K562 (cell line): ENCODE measurements at regions not wholly inside any gene's neighbourhood (a gene's known extent, or its start where the extent isn't known, plus 50 kb on each side); places are given as distances from the start of the nearest gene placed in this dataset.

Experiments
- ATAC-seq: fragments of 200-7000 bp; cut with Tn5 transposase; 3 replicates; pipeline ENCODE4 v1.9.1; 2020; ENCODE audit warnings: moderate library complexity
- BruUV-seq: library from RNA; stranded (reverse); fragments of 400-500 nt; replicated peaks from 2 replicates; lab custom pipeline; 2021; lab: Mats Ljungman, UMichigan
- CTCF ChIA-PET: fragments of 300-600 bp; formaldehyde crosslinking; extraction: SDS; loops from one replicate; lab custom pipeline; 2021; ENCODE audit warnings: low intra/inter-chr PET ratio; lab: Yijun Ruan, JAX
- POLR2A ChIA-PET: fragments of 300-600, 350-650 bp; sonication (Branson Sonifier 250); formaldehyde crosslinking; extraction: SDS; loops from one replicate; lab custom pipeline; 2021; ENCODE audit warnings: antibody characterized with exemption, inconsistent platforms; lab: Yijun Ruan, JAX
- DNase-seq, 4 experiments: peaks; one replicate each; pipeline versions ENCODE4 v3.0.0 to v3.0.0-alpha.2; 2011 to 2018; ENCODE audit warnings: low spot score in 3 of 4, mixed read lengths in 3 of 4; ENCODE audit errors: extremely low read depth in 1 of 4
- FAIRE-seq: peaks from 2 replicates; lab custom pipeline; 2011; peaks lifted over from hg19 to GRCh38; lab: Jason Lieb, UNC
- H2AFZ ChIP-seq: 2 replicates; pipeline ENCODE4 v1.6.0; 2011; ENCODE audit warnings: low read depth, low read length, control low read depth, inconsistent platforms
- H3K27ac ChIP-seq: fragments of 200-600 bp; 3 replicates; pipeline ENCODE4 v1.8.0; 2011; ENCODE audit warnings: low read depth, mild to moderate bottlenecking, control low read depth, inconsistent platforms, low read length, moderate library complexity, mixed read lengths; ENCODE audit errors: extremely low read depth
- H3K27me3 ChIP-seq, 2 experiments: fragments of 300-600 bp in 1 of 2; 2 replicates in 1 of 2; 3 replicates in 1 of 2; pipeline versions ENCODE4 v1.6.0 to v1.8.0; 2011; ENCODE audit warnings: inconsistent platforms in 2 of 2, low read length in 2 of 2, mild to moderate bottlenecking in 1 of 2, mixed read lengths in 1 of 2, moderate library complexity in 1 of 2; ENCODE audit not compliant: control insufficient read depth in 2 of 2, insufficient read depth in 2 of 2
- H3K36me3 ChIP-seq: fragments of 300-600 bp; 3 replicates; pipeline ENCODE4 v1.8.0; 2011; ENCODE audit warnings: mild to moderate bottlenecking, low read length, inconsistent platforms; ENCODE audit not compliant: control insufficient read depth, insufficient read depth
- H3K4me1 ChIP-seq, 2 experiments: fragments of 200-600 bp in 1 of 2; replicated peaks in 1 of 2; 2 replicates in 1 of 2; 3 replicates in 1 of 2; pipeline versions ENCODE4 v1.5.1 to v1.8.0; 2011; ENCODE audit warnings: inconsistent platforms in 2 of 2, low read length in 2 of 2, mild to moderate bottlenecking in 1 of 2, mixed read lengths in 1 of 2, moderate library complexity in 1 of 2; ENCODE audit not compliant: control insufficient read depth in 2 of 2, insufficient read depth in 2 of 2
- H3K4me2 ChIP-seq: 2 replicates; pipeline ENCODE4 v1.6.1; 2011; ENCODE audit warnings: low read length, control low read depth, inconsistent platforms, mixed read lengths; ENCODE audit not compliant: insufficient read depth
- H3K4me3 ChIP-seq: fragments of 200-600 bp; sonication (generic), shearing (Covaris generic); 2 replicates; pipeline ENCODE4 v1.5.1; 2016; ENCODE audit warnings: control low read depth, inconsistent platforms
- H3K79me2 ChIP-seq: fragments of 200-600 bp; 3 replicates; pipeline ENCODE4 v1.8.0; 2011; ENCODE audit warnings: low read length, inconsistent platforms; ENCODE audit not compliant: control insufficient read depth, insufficient read depth
- H3K9ac ChIP-seq, 2 experiments: 2 replicates each; pipeline versions ENCODE4 v1.6.0 to v1.6.1; 2011; ENCODE audit warnings: low read depth in 2 of 2, low read length in 2 of 2, control low read depth in 1 of 2, inconsistent platforms in 1 of 2, mild to moderate bottlenecking in 1 of 2, mixed read lengths in 1 of 2; ENCODE audit not compliant: insufficient read depth in 1 of 2
- H3K9me1 ChIP-seq: one replicate; pipeline ENCODE4 v1.6.0; 2011; ENCODE audit warnings: inconsistent platforms, mild to moderate bottlenecking, low read length, moderate library complexity; ENCODE audit not compliant: control insufficient read depth, insufficient read depth
- H3K9me3 ChIP-seq: replicated peaks from 2 replicates; pipeline ENCODE4 v1.5.1; 2011; ENCODE audit warnings: low read depth, low read length, inconsistent platforms; ENCODE audit not compliant: control insufficient read depth, insufficient read depth
- H4K20me1 ChIP-seq: replicated peaks from 2 replicates; pipeline ENCODE4 v1.6.1; 2011; ENCODE audit warnings: low read length, inconsistent platforms, mixed read lengths; ENCODE audit not compliant: control insufficient read depth, insufficient read depth
- ARID2 ChIP-seq: fragments of 450-650 bp; IDR thresholded peaks from 2 replicates; pipeline ENCODE4 v1.6.1; 2017; ENCODE audit warnings: antibody characterized with exemption, mild to moderate bottlenecking
- ETS2 ChIP-seq: IDR thresholded peaks from 2 replicates; pipeline ENCODE4 v1.6.1; 2016; ENCODE audit warnings: borderline replicate concordance, missing genetic modification characterization, mild to moderate bottlenecking, moderate library complexity, missing compliant biosample characterization; ENCODE audit not compliant: poor library complexity, severe bottlenecking
- FOXJ3 ChIP-seq: sonication (generic); formaldehyde crosslinking; IDR thresholded peaks from 2 replicates; pipeline ENCODE4 v1.4.0; 2020; ENCODE audit warnings: mild to moderate bottlenecking, missing genetic modification reagents
- ILF3 ChIP-seq: fragments of 450-650 bp; IDR thresholded peaks from 2 replicates; pipeline ENCODE4 v1.6.1; 2018; ENCODE audit warnings: antibody characterized with exemption, mild to moderate bottlenecking, moderate library complexity, borderline replicate concordance
- KLF6 ChIP-seq: fragments of 250-450 bp; sonication (Bioruptor Pico); IDR thresholded peaks from 2 replicates; pipeline ENCODE4 v1.4.0; 2020; ENCODE audit warnings: mild to moderate bottlenecking, moderate library complexity, borderline replicate concordance
- SIN3B ChIP-seq: fragments of 450-650 bp; IDR thresholded peaks from 2 replicates; pipeline ENCODE4 v1.6.1; 2017; ENCODE audit warnings: low read depth, mild to moderate bottlenecking, moderate library complexity
- YY1 ChIP-seq, 3 experiments: IDR thresholded peaks; 2 replicates each; pipeline ENCODE4 v1.6.1; 2011; ENCODE audit warnings: low read length in 2 of 3, mild to moderate bottlenecking in 2 of 3, moderate library complexity in 2 of 3, borderline replicate concordance in 1 of 3, control low read depth in 1 of 3, low read depth in 1 of 3; ENCODE audit not compliant: insufficient read depth in 3 of 3, insufficient replicate concordance in 2 of 3, control insufficient read depth in 1 of 3, insufficient read length in 1 of 3; ENCODE audit errors: extremely low read depth in 1 of 3
- ZNF280B ChIP-seq: fragments of 250-450 bp; sonication (Bioruptor Pico); IDR thresholded peaks from 2 replicates; pipeline ENCODE4 v1.5.1; 2021; ENCODE audit warnings: mild to moderate bottlenecking
- ZNF583 ChIP-seq: fragments of 250-450 bp; sonication (Bioruptor Pico); IDR thresholded peaks from 2 replicates; pipeline ENCODE4 v1.4.0; 2020
- WGBS: fragments of 100-300 bp; shearing (Covaris generic); methylation state at CpG from one replicate; pipeline ENCODE4 v1.1.6; 2016; ENCODE audit warnings: low coverage, mixed read lengths; ENCODE audit not compliant: insufficient coverage; ENCODE audit errors: missing lambda C conversion rate; 5-methylcytosine and 5-hydroxymethylcytosine counted together
- in situ Hi-C: fragments of 300-500 bp; cut with MboI; formaldehyde crosslinking; loops from 4 replicates; pipeline ENCODE4 v1.15.0; 2018; ENCODE audit warnings: inconsistent platforms, mixed read lengths
- intact Hi-C: fragments of 100-400 bp; cut with micrococcal nuclease; formaldehyde crosslinking; loops from 2 replicates; pipeline ENCODE4 v1.14.2; 2022

- intact Hi-C loops, result no loop called here
- TF ChIP-seq ZNF583 (CRISPR knock-in tag) (no peak), ARID2 (no peak), FOXJ3 (CRISPR knock-in tag) (no peak), ZNF280B (no peak), KLF6 (CRISPR knock-in tag) (no peak), ETS2 (tag) (no peak), ILF3 (no peak), SIN3B (no peak), YY1 (IDR thresholded peaks at IDR 0.05; ENCODE audit: borderline replicate concordance in 1 of 3, control insufficient read depth in 1 of 3, extremely low read depth in 1 of 3, insufficient read depth in 3 of 3, insufficient read length in 1 of 3, insufficient replicate concordance in 2 of 3, low read depth in 1 of 3, low read length in 2 of 3) (no peak)
- TF ChIP-seq, all 486 proteins: peak for 0
- in situ Hi-C loops, result no loop called here
- ATAC-seq (no peak), DNase-seq (no peak), FAIRE-seq (no peak)
- H3K9me1 ChIP-seq, result no peaks in the 10 kb centered on the region
- no peaks in the 10 kb centered on the region for H3K27me3 ChIP-seq
- no TSS peak for BruUV-seq
- no peaks in the 10 kb centered on the region for H3K36me3 ChIP-seq
- CTCF ChIA-PET, result no interaction called here
- H3K4me3 ChIP-seq, result no peak overlapping the region
- 0% methylated on average over 5 of the region's 5 CpGs for WGBS
- no peak overlapping the region for H2AFZ ChIP-seq
- H3K4me2 ChIP-seq, result no peak overlapping the region
- H3K27ac ChIP-seq, result no peak overlapping the region
- no peaks in the 10 kb centered on the region; the same call in 1 of the 2 replicates for H3K9me3 ChIP-seq
- no peaks in the 10 kb centered on the region for H3K4me1 ChIP-seq
- no peaks in the 10 kb centered on the region for H3K79me2 ChIP-seq
- POLR2A ChIA-PET, result interaction anchor here (0.6 kb wide), 2 partner anchors 335 to 748 kb away, joined by 3 read pairs; no protein-coding TSS in a partner anchor
- no peaks in the 10 kb centered on the region for H4K20me1 ChIP-seq
- no peak overlapping the region for H3K9ac ChIP-seq
Measured at GRCh38 chr5:153350175-153350883, 140.1 kb upstream of the GRIA1 start.
